ENCODE measurements at regions not wholly inside any gene's neighbourhood (a gene's known extent, or its start where the extent isn't known, plus 50 kb on each side); places are given as distances from the start of the nearest gene placed in this dataset.

DNA sequence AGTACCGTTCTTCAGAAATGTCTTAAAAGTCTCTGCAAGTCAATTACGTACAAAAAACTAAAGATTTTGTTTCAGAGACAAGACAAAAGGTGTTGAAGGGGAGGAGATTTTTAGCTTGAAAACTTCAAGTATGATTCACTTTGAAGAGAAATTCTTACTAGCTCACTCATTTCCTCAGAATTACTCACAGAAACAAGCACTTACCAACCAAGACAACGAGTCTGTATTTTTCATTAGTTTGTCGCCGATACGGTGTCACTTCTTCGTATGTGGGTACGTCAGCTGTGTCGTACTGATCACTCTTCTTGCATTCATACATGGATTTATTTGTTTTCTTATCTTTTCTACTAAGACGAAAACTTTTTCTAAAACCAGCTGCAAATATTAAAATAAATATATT lies 90.6 kb upstream of the ODAD2 start:
- TF ChIP-seq, protein P1, sequence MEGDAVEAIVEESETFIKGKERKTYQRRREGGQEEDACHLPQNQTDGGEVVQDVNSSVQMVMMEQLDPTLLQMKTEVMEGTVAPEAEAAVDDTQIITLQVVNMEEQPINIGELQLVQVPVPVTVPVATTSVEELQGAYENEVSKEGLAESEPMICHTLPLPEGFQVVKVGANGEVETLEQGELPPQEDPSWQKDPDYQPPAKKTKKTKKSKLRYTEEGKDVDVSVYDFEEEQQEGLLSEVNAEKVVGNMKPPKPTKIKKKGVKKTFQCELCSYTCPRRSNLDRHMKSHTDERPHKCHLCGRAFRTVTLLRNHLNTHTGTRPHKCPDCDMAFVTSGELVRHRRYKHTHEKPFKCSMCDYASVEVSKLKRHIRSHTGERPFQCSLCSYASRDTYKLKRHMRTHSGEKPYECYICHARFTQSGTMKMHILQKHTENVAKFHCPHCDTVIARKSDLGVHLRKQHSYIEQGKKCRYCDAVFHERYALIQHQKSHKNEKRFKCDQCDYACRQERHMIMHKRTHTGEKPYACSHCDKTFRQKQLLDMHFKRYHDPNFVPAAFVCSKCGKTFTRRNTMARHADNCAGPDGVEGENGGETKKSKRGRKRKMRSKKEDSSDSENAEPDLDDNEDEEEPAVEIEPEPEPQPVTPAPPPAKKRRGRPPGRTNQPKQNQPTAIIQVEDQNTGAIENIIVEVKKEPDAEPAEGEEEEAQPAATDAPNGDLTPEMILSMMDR (conservative IDR thresholded peaks at IDR 0.05), result no peak
- TF ChIP-seq ZFX (IDR thresholded peaks at IDR 0.05), result no peak
